Esophagus muscularis mucosa (tissue), 3 donors: ENCODE measurements at regions not wholly inside any gene's neighbourhood (a gene's known extent, or its start where the extent isn't known, plus 50 kb on each side); places are given as distances from the start of the nearest gene placed in this dataset.
"Not testable (repeated sequence)": the region's sequence is repeated elsewhere in the genome, so short reads cannot be mapped to it uniquely, and the experiment has no call there.

Experiments
- POLR2A ChIP-seq: fragments of 450-650 bp; IDR thresholded peaks from one replicate; pipeline ENCODE4 v1.6.1; 2017; ENCODE audit warnings: antibody characterized with exemption, moderate library complexity, mild to moderate bottlenecking, low read depth
- TF ChIP-seq, protein P1 (sequence below), 3 experiments: fragments of 200-600 bp in 2 of 3; fragments of 450-650 bp in 1 of 3; sonication (generic) in 2 of 3; IDR thresholded peaks; one replicate each; pipeline ENCODE4 v1.5.1; 2017 to 2019; ENCODE audit warnings: antibody characterized with exemption in 3 of 3, mild to moderate bottlenecking in 2 of 3, moderate library complexity in 1 of 3

DNA sequence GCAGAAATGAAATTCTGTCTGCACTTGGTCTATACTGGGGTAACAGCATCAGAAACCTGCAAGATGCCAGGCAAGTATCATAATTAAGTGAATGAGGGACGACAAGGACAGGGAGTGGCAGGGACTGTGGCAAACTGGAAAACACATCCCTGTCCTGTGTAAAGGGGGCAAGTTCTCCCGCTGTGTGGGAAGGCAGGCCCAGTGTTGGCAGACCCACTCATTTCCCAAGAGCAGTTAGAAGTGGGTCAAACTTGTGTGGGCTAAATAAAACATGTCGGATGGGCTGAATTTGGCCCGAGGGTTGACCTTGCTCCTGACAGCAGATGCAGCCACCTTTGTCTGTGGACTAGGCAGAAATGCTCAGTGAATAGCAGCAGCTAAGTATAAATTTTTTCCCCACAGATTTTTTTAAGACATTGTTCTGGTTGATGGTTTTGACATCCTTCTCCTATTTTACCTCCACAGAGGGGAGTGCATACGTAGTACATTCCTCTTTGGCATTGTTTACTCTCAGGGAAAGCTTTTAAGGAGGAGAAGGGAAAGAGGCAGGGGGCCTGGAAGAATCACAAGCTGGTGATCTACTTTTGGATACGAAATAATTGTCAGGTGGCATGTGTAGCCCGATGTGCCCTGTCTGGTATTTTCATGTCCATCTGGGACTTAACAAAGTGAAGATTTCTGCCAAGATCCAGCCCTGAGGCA, 72.6 kb upstream of the SEC22B start:
- TF ChIP-seq POLR2A: not testable (repeated sequence)
- TF ChIP-seq, protein P1, sequence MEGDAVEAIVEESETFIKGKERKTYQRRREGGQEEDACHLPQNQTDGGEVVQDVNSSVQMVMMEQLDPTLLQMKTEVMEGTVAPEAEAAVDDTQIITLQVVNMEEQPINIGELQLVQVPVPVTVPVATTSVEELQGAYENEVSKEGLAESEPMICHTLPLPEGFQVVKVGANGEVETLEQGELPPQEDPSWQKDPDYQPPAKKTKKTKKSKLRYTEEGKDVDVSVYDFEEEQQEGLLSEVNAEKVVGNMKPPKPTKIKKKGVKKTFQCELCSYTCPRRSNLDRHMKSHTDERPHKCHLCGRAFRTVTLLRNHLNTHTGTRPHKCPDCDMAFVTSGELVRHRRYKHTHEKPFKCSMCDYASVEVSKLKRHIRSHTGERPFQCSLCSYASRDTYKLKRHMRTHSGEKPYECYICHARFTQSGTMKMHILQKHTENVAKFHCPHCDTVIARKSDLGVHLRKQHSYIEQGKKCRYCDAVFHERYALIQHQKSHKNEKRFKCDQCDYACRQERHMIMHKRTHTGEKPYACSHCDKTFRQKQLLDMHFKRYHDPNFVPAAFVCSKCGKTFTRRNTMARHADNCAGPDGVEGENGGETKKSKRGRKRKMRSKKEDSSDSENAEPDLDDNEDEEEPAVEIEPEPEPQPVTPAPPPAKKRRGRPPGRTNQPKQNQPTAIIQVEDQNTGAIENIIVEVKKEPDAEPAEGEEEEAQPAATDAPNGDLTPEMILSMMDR (IDR thresholded peaks at IDR 0.05): not testable (repeated sequence)
